GM10266 (cell line): ENCODE measurements at regions not wholly inside any gene's neighbourhood (a gene's known extent, or its start where the extent isn't known, plus 50 kb on each side); places are given as distances from the start of the nearest gene placed in this dataset.

Experiments used
- DNase-seq: peaks from one replicate; pipeline ENCODE4 v3.0.0; 2012; ENCODE audit errors: extremely low spot score
- TF ChIP-seq, protein P1 (sequence below): IDR thresholded peaks from 2 replicates; pipeline ENCODE4 v1.5.1; 2012; ENCODE audit warnings: mild to moderate bottlenecking, low read depth; ENCODE audit not compliant: control insufficient read depth, insufficient read depth; ENCODE audit errors: missing control alignments

GRCh38 chr7:35516498-35516897 lies 178.4 kb downstream of the HERPUD2 start:
- TF ChIP-seq, protein P1, sequence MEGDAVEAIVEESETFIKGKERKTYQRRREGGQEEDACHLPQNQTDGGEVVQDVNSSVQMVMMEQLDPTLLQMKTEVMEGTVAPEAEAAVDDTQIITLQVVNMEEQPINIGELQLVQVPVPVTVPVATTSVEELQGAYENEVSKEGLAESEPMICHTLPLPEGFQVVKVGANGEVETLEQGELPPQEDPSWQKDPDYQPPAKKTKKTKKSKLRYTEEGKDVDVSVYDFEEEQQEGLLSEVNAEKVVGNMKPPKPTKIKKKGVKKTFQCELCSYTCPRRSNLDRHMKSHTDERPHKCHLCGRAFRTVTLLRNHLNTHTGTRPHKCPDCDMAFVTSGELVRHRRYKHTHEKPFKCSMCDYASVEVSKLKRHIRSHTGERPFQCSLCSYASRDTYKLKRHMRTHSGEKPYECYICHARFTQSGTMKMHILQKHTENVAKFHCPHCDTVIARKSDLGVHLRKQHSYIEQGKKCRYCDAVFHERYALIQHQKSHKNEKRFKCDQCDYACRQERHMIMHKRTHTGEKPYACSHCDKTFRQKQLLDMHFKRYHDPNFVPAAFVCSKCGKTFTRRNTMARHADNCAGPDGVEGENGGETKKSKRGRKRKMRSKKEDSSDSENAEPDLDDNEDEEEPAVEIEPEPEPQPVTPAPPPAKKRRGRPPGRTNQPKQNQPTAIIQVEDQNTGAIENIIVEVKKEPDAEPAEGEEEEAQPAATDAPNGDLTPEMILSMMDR, result no peak
- no peak for DNase-seq

DNA sequence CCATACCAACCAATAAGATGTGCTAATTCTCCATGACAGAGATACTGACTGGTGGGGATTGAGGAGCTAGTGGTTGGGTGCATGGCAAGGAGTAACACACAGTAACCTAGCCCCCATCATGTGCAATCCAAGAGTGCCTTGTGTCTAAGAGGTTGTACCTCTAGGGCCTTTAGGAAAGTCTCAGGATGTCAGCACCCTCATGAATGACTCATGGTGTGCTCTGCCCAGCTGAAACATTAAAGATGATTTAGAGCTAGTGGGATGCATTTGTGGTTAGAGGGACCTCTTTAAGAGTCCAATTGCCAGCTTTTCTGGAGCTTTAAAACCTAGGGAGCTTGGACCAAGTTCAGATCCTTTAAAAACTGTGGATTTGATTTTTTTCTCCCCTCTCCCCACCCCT lies 181.1 kb downstream of the HERPUD2 start:
- DNase-seq, result no peak
- TF ChIP-seq, protein P1, result no peak

DNA sequence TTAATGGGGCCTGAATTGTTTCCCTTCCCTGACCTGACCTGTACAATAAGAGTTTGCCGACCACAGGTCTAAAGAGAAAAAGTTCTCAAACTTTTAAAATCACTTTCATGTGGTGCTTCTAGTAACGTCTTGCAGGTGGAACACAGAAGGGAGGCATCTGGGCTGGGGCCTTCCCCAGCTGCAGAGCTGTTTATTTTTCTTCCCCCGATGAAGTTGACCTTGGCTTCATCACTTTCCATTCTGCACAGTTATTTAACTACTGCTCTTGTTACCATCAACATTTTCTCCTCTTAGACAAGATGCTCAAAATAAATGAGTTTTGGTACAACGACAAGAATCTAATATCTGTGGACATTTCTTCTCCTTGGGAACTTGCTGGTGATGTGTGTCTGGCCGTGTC lies 181.7 kb downstream of the HERPUD2 start:
- TF ChIP-seq, protein P1, result no peak

GRCh38 chr7:35512716-35513115 lies 182.2 kb downstream of the HERPUD2 start:
- TF ChIP-seq, protein P1, result no peak
- no peak for DNase-seq

More for the DNA sequence above, 181.7 kb downstream of the HERPUD2 start:
- DNase-seq, result no peak

DNA sequence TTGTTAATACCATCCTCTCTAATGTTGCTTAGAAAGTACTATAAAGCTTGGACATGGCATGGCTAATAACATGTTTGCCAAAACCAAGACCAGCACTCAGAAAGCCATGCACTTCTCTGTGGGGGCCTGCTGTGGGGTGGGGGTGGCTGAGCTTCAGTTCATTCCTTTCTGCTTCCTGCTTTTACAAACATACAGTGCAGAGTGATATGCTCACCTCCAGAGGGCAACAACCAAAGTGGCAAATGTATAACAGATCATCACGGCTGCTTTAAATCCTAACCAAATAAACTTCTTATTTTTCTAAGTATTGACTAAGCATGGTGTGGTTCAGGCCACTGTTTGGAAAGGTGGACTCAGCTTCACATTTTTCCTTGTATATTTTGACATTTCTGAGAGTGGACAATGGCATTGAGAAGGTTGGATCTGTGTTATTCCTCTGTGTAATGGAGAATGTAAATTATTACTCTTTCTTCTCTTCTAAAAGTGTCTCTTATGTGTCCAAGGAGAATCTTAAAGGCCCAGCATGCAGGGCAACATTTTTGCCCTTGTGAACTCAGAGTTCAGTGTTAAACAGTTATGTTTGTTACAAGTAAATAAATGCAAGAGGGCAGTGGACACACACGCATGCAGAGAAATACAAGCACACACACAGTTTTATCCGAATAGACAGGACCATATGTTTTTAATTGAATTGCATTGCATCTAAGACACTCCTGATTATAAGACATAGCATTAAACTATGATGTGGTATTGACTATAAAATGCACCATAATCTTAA lies 186.1 kb downstream of the HERPUD2 start:
- TF ChIP-seq, protein P1, result no peak
- no peak for DNase-seq

GRCh38 chr7:35505066-35505465 lies 189.9 kb downstream of the HERPUD2 start:
- TF ChIP-seq, protein P1, result no peak
- no peak for DNase-seq

DNA sequence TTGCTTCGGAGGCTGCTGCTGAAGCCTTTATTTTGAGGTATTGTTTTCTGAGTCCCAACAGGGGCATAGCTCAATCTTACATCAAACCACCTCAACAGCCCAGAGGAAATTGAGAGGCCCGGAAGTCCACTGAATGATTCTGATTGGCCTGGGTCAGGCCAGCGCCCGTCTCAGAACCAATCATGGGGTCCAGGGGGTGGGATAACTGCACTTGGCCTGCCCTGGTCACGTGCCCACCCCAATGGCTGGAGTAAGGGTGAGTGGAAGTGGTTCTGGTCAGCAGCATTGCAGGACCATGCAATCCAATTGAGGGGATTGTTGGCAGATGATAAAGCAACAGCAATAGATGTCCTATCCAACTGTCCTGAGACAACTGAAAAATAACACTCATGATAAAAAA lies 190.6 kb downstream of the HERPUD2 start:
- TF ChIP-seq, protein P1, result no peak
- DNase-seq, result no peak
